ENCODE measurements at regions not wholly inside any gene's neighbourhood (a gene's known extent, or its start where the extent isn't known, plus 50 kb on each side); places are given as distances from the start of the nearest gene placed in this dataset.

GRCh38 chr5:4540375-4541173, 599.6 kb upstream of the ADAMTS16 start:
- no peak for DNase-seq

- DNase-seq = no peak
Measured at GRCh38 chr5:4541334-4541733, 598.8 kb upstream of the ADAMTS16 start.

DNA sequence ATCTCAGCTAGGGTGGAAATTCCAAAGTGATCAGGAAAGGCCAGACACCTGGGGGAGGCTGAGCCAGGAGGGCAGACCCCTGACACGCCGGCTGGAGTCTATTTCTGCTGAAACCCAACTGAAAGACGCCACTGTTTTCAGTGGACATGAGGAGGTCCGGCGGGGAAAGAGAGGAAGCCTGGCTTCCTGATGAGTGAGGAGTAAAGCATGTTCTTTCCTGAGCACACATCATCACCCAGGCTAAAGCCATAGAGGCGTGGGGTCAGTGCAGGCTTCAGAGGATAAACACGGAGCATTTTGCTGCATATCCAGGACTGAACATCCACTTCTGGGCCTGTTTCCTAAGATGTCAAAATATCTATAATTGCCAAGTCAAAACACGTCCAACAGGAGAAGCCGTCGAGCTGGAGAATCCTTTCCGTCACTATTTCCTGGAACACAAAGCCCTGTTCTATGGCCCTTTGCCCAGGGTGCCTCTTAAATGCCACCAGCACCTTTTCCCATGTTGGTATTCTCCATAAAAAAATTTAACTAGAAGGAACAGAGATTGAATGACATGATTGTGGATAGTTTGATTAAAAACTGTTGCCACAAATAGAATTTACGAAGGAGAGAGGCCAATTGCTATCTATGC, 597.9 kb upstream of the ADAMTS16 start:
- no peak for DNase-seq

GRCh38 chr5:4544049-4544670, 596.0 kb upstream of the ADAMTS16 start:
- no peak for DNase-seq

GRCh38 chr5:4547547-4547946, 592.6 kb upstream of the ADAMTS16 start:
- no peak for DNase-seq

- no peak for DNase-seq
Measured at GRCh38 chr5:4548341-4548740, 591.8 kb upstream of the ADAMTS16 start.

- DNase-seq = no peak
Measured at GRCh38 chr5:4549351-4549750, 590.8 kb upstream of the ADAMTS16 start.

GRCh38 chr5:4551034-4551433, 589.1 kb upstream of the ADAMTS16 start:
- DNase-seq = no peak

- DNase-seq = no peak
Measured at GRCh38 chr5:4553130-4553529, 587.0 kb upstream of the ADAMTS16 start.

DNA sequence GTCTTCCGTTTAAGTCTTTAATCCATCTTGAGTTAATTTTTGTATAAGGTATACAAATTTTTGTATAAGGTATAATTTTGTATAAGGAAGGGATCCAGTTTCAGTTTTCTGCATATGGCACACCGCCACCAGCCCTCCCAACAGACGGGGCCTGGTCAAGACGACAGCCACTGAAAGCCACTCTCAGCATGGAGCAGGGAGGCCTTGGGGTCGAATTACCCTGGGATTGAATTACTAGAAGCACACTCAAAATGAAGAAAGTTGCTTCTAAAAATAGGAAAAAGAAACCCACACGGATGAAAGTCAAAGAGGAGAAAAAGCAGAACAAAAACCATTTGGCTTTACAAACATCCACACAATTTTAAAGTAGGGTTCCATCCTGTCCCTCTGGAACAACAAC, 586.2 kb upstream of the ADAMTS16 start:
- no peak for DNase-seq

- no peak for DNase-seq
Measured at GRCh38 chr5:4555725-4556285, 584.3 kb upstream of the ADAMTS16 start.

DNA sequence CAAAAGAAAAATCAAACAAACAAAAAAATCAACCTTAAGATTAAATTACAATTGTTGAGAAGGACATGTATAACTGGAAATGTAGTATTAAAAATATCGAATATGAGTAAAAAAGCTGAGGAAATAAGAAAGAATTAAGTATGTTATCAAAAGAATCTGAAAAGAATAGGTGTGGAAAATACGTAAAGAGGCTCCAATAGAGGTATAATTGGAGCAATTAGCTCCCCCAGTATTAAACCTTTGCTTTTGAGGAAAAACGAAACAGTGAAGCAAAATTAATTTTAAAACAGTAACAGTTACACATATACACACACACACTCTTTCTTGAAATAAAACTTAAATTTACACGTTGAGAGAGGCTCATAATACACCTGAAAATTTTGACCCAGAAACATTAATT, 578.7 kb upstream of the ADAMTS16 start:
- no peak for DNase-seq

DNA sequence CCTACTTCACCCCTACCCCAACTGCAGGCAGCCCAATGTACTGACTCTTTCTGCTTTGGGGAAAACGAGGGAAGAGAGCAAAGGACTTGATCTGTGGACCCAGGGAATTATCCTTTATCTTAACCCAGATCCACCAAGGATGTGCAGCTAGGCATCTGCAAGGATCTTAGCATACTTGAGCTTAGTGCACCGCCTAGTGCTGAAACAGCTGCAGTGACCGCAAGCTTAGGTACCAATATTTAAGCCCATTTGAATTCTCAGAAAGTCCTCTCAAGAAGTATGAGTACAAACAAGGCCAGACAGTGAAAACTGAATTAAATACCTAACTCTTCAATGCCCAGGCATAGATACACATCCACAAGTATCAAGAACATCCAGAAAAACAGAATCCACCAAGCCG, 576.7 kb upstream of the ADAMTS16 start:
- no peak for DNase-seq

DNA sequence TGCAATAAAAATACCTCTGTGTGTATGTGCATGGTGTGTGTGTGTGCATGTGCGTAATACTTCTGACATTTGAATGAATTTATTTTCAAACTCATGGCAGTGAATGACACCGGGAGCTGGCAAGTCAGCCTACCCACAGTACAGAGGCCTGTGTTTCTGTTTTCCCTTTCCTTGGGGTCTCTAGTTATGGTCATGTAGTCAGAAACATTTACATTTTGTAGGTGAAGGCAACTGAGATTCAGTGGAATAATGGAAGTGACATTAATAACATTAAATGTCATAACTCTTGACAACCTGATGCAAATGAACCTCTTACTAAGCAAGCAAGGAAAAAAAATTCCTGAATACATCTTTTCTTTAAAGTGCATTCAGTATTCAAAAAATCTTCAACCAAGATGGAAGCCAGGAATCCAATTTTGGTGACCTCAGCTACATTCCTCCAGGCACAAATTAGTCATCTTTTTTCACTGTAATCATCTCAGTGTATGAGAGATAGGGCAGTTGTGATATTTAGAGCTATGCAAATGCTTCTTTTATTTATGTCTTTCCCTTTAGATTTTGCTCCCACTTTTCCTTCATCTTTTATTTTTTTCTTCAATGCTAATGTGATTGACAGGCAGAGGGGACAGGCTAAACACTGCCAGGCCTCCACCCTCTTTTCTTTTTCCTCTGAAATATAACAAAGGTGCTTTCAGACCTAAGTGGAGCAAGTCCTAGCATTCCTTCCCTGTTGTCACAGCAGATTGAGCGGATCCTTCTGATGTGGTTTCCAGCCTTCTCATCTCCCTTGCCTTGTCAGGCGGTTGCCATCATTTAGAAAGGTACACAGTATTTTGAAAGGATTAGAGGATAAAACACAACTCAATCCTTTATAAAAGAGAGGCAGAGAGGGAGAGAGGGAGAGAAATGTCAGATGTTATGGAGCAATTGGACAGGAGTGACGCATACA, 569.8 kb upstream of the ADAMTS16 start:
- DNase-seq = no peak

- no peak for DNase-seq
Measured at GRCh38 chr5:4571248-4571948, 568.7 kb upstream of the ADAMTS16 start.

GRCh38 chr5:4572311-4573100, 567.6 kb upstream of the ADAMTS16 start:
- DNase-seq = no peak

DNA sequence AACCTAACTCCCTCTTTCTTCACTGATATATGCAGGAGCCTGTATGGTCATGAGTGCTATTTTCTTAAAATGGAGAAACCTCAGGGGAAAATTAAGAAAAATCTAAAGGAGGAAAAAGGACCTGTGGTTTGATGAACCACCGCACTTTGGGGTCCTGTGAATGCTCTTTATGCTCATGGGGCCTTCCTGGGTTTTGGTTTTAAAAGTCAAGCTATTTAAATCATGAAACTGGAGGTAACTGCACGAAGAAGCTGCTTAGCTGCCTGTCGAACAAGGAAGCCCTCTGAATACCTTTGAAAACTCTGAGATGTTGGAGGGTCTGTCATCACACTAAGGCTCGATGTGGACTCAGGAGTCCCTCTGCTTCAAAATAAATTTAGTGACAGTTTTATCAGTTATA, 564.5 kb upstream of the ADAMTS16 start:
- DNase-seq = no peak

GRCh38 chr5:4576161-4576748, 563.9 kb upstream of the ADAMTS16 start:
- DNase-seq = no peak

DNA sequence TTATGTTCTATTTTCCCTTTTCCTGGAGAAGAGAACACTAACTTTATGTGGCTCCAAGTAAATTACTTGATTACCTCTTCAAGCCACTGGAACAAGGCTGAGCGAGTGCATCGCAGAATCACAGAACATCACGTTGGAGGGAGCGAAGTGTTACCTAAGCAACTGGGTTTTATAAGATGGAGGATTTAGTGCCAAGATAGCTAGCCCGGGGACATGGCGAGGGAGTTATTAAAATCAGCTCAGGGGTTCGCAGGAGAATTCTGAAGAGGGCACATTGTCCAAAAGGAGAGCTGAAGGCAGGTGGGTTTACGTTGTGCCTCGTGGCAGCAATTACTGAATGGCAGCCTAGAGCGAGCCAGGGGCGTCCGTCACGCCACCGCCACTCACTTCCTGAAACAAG, 563.2 kb upstream of the ADAMTS16 start:
- DNase-seq = no peak

- DNase-seq = no peak
Measured at GRCh38 chr5:4579679-4580078, 560.5 kb upstream of the ADAMTS16 start.

GRCh38 chr5:4580772-4581171, 559.4 kb upstream of the ADAMTS16 start:
- DNase-seq = no peak

All from stimulated activated naive CD4-positive, alpha-beta T cell treated with Interleukin-2 at 50 U/mL for 16 hours (primary cell).